K562 (cell line): ENCODE measurements at regions not wholly inside any gene's neighbourhood (a gene's known extent, or its start where the extent isn't known, plus 50 kb on each side); places are given as distances from the start of the nearest gene placed in this dataset.

Experiments
- ATAC-seq: fragments of 200-7000 bp; cut with Tn5 transposase; 3 replicates; pipeline ENCODE4 v1.9.1; 2020; ENCODE audit warnings: moderate library complexity
- BruUV-seq: library from RNA; stranded (reverse); fragments of 400-500 nt; replicated peaks from 2 replicates; lab custom pipeline; 2021; lab: Mats Ljungman, UMichigan
- CTCF ChIA-PET: fragments of 300-600 bp; formaldehyde crosslinking; extraction: SDS; loops from one replicate; lab custom pipeline; 2021; ENCODE audit warnings: low intra/inter-chr PET ratio; lab: Yijun Ruan, JAX
- POLR2A ChIA-PET: fragments of 300-600, 350-650 bp; sonication (Branson Sonifier 250); formaldehyde crosslinking; extraction: SDS; loops from one replicate; lab custom pipeline; 2021; ENCODE audit warnings: antibody characterized with exemption, inconsistent platforms; lab: Yijun Ruan, JAX
- DNase-seq, 4 experiments: peaks; one replicate each; pipeline versions ENCODE4 v3.0.0 to v3.0.0-alpha.2; 2011 to 2018; ENCODE audit warnings: low spot score in 3 of 4, mixed read lengths in 3 of 4; ENCODE audit errors: extremely low read depth in 1 of 4
- FAIRE-seq: peaks from 2 replicates; lab custom pipeline; 2011; peaks lifted over from hg19 to GRCh38; lab: Jason Lieb, UNC
- H2AFZ ChIP-seq: 2 replicates; pipeline ENCODE4 v1.6.0; 2011; ENCODE audit warnings: low read depth, low read length, control low read depth, inconsistent platforms
- H3K27ac ChIP-seq: fragments of 200-600 bp; 3 replicates; pipeline ENCODE4 v1.8.0; 2011; ENCODE audit warnings: low read depth, mild to moderate bottlenecking, control low read depth, inconsistent platforms, low read length, moderate library complexity, mixed read lengths; ENCODE audit errors: extremely low read depth
- H3K27me3 ChIP-seq, 2 experiments: fragments of 300-600 bp in 1 of 2; 2 replicates in 1 of 2; 3 replicates in 1 of 2; pipeline versions ENCODE4 v1.6.0 to v1.8.0; 2011; ENCODE audit warnings: inconsistent platforms in 2 of 2, low read length in 2 of 2, mild to moderate bottlenecking in 1 of 2, mixed read lengths in 1 of 2, moderate library complexity in 1 of 2; ENCODE audit not compliant: control insufficient read depth in 2 of 2, insufficient read depth in 2 of 2
- H3K36me3 ChIP-seq: fragments of 300-600 bp; 3 replicates; pipeline ENCODE4 v1.8.0; 2011; ENCODE audit warnings: mild to moderate bottlenecking, low read length, inconsistent platforms; ENCODE audit not compliant: control insufficient read depth, insufficient read depth
- H3K4me1 ChIP-seq, 2 experiments: fragments of 200-600 bp in 1 of 2; replicated peaks in 1 of 2; 2 replicates in 1 of 2; 3 replicates in 1 of 2; pipeline versions ENCODE4 v1.5.1 to v1.8.0; 2011; ENCODE audit warnings: inconsistent platforms in 2 of 2, low read length in 2 of 2, mild to moderate bottlenecking in 1 of 2, mixed read lengths in 1 of 2, moderate library complexity in 1 of 2; ENCODE audit not compliant: control insufficient read depth in 2 of 2, insufficient read depth in 2 of 2
- H3K4me2 ChIP-seq: 2 replicates; pipeline ENCODE4 v1.6.1; 2011; ENCODE audit warnings: low read length, control low read depth, inconsistent platforms, mixed read lengths; ENCODE audit not compliant: insufficient read depth
- H3K4me3 ChIP-seq: fragments of 200-600 bp; sonication (generic), shearing (Covaris generic); 2 replicates; pipeline ENCODE4 v1.5.1; 2016; ENCODE audit warnings: control low read depth, inconsistent platforms
- H3K79me2 ChIP-seq: fragments of 200-600 bp; 3 replicates; pipeline ENCODE4 v1.8.0; 2011; ENCODE audit warnings: low read length, inconsistent platforms; ENCODE audit not compliant: control insufficient read depth, insufficient read depth
- H3K9ac ChIP-seq, 2 experiments: 2 replicates each; pipeline versions ENCODE4 v1.6.0 to v1.6.1; 2011; ENCODE audit warnings: low read depth in 2 of 2, low read length in 2 of 2, control low read depth in 1 of 2, inconsistent platforms in 1 of 2, mild to moderate bottlenecking in 1 of 2, mixed read lengths in 1 of 2; ENCODE audit not compliant: insufficient read depth in 1 of 2
- H3K9me1 ChIP-seq: one replicate; pipeline ENCODE4 v1.6.0; 2011; ENCODE audit warnings: inconsistent platforms, mild to moderate bottlenecking, low read length, moderate library complexity; ENCODE audit not compliant: control insufficient read depth, insufficient read depth
- H3K9me3 ChIP-seq: replicated peaks from 2 replicates; pipeline ENCODE4 v1.5.1; 2011; ENCODE audit warnings: low read depth, low read length, inconsistent platforms; ENCODE audit not compliant: control insufficient read depth, insufficient read depth
- H4K20me1 ChIP-seq: replicated peaks from 2 replicates; pipeline ENCODE4 v1.6.1; 2011; ENCODE audit warnings: low read length, inconsistent platforms, mixed read lengths; ENCODE audit not compliant: control insufficient read depth, insufficient read depth
- BACH1 ChIP-seq: fragments of 200-800 bp; sonication (Bioruptor generic); IDR thresholded peaks from 2 replicates; pipeline ENCODE4 v1.6.1; 2016; ENCODE audit warnings: missing genetic modification characterization, missing compliant biosample characterization
- CCAR2 ChIP-seq: fragments of 200-400 bp; formaldehyde crosslinking; IDR thresholded peaks from 2 replicates; pipeline ENCODE4 v1.6.1; 2017; ENCODE audit warnings: mild to moderate bottlenecking, low read depth, low read length
- DEAF1 ChIP-seq: fragments of 450-650 bp; formaldehyde crosslinking; IDR thresholded peaks from 2 replicates; pipeline ENCODE4 v1.4.0; 2020; ENCODE audit warnings: mild to moderate bottlenecking, moderate library complexity
- ELF2 ChIP-seq: fragments of 250-450 bp; sonication (Bioruptor Pico); IDR thresholded peaks from 2 replicates; pipeline ENCODE4 v1.5.0; 2021; ENCODE audit warnings: mild to moderate bottlenecking
- FOXA3 ChIP-seq, 2 experiments: fragments of 450-650 bp in 1 of 2; sonication (generic) in 1 of 2; formaldehyde crosslinking; IDR thresholded peaks in 1 of 2; conservative IDR thresholded peaks in 1 of 2; 2 replicates each; pipeline versions ENCODE4 v1.4.0 to v1.8.0; 2020 to 2022; ENCODE audit warnings: mild to moderate bottlenecking in 2 of 2, missing genetic modification reagents in 1 of 2
- JUN ChIP-seq, 2 experiments: sonication (generic) in 1 of 2; formaldehyde crosslinking in 1 of 2; IDR thresholded peaks; 2 replicates each; pipeline versions ENCODE4 v1.6.1 to v1.8.0; 2012 to 2022; ENCODE audit warnings: borderline replicate concordance in 2 of 2, mild to moderate bottlenecking in 2 of 2, improper control_type of control experiment in 1 of 2, low read depth in 1 of 2, low read length in 1 of 2, missing genetic modification reagents in 1 of 2
- MAZ ChIP-seq, 2 experiments: fragments of 450-650 bp in 1 of 2; sonication (generic) in 1 of 2; formaldehyde crosslinking; IDR thresholded peaks in 1 of 2; conservative IDR thresholded peaks in 1 of 2; 2 replicates each; pipeline versions ENCODE4 v1.4.0 to v1.5.0; 2020; ENCODE audit warnings: mild to moderate bottlenecking in 1 of 2, missing genetic modification reagents in 1 of 2
- NRF1 ChIP-seq, 2 experiments: fragments of 450-650 bp; IDR thresholded peaks in 1 of 2; conservative IDR thresholded peaks in 1 of 2; 2 replicates each; pipeline ENCODE4 v1.6.1; 2014; ENCODE audit warnings: mild to moderate bottlenecking in 2 of 2
- PYGO2 ChIP-seq: fragments of 450-650 bp; IDR thresholded peaks from 2 replicates; pipeline ENCODE4 v1.6.1; 2016; ENCODE audit warnings: mild to moderate bottlenecking, missing genetic modification characterization, moderate library complexity, missing compliant biosample characterization
- RUNX1 ChIP-seq: sonication (generic); IDR thresholded peaks from 2 replicates; pipeline ENCODE4 v1.6.1; 2016; ENCODE audit warnings: antibody characterized with exemption, low read depth
- ZFP1 ChIP-seq: fragments of 450-650 bp; formaldehyde crosslinking; IDR thresholded peaks from 2 replicates; pipeline ENCODE4 v1.4.0; 2020; ENCODE audit warnings: mild to moderate bottlenecking, mixed read lengths
- ZNF586 ChIP-seq: fragments of 450-650 bp; formaldehyde crosslinking; conservative IDR thresholded peaks from 2 replicates; pipeline ENCODE4 v1.4.0; 2020; ENCODE audit warnings: mild to moderate bottlenecking, moderate library complexity
- ZNF695 ChIP-seq: fragments of 450-650 bp; formaldehyde crosslinking; IDR thresholded peaks from 2 replicates; pipeline ENCODE4 v1.4.0; 2020; ENCODE audit warnings: mild to moderate bottlenecking, moderate library complexity
- WGBS: fragments of 100-300 bp; shearing (Covaris generic); methylation state at CpG from one replicate; pipeline ENCODE4 v1.1.6; 2016; ENCODE audit warnings: low coverage, mixed read lengths; ENCODE audit not compliant: insufficient coverage; ENCODE audit errors: missing lambda C conversion rate; 5-methylcytosine and 5-hydroxymethylcytosine counted together
- in situ Hi-C: fragments of 300-500 bp; cut with MboI; formaldehyde crosslinking; loops from 4 replicates; pipeline ENCODE4 v1.15.0; 2018; ENCODE audit warnings: inconsistent platforms, mixed read lengths
- intact Hi-C: fragments of 100-400 bp; cut with micrococcal nuclease; formaldehyde crosslinking; loops from 2 replicates; pipeline ENCODE4 v1.14.2; 2022

DNA sequence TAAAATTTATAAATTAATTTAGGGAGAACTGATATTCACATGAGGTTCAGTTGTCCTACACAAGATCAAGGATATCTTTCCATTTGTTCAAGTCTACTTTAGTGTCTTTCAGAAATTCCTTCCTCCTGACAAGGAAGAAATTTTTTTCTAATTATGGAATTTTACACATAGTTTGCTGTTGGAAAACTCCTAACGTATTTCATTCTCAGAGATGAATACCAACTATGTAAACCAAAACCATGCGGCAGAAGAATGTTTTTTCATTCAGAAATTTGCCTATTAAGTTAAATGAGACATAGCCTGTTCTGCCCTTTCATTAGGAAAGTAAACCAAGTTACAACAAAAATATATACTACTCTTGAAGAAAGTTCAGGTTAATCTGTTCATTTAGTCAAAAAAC, 111.2 kb upstream of the PRDM1 start:
- H3K27me3 ChIP-seq = peaks cover 2 to 3% of the 10 kb centered on the region in 2 experiments; a peak in 1 of 5 replicates
- no peaks in the 10 kb centered on the region for H3K4me1 ChIP-seq
- POLR2A ChIA-PET = no interaction called here
- no peaks in the 10 kb centered on the region for H3K9me1 ChIP-seq
- no peaks in the 10 kb centered on the region; the same call in 1 of the 2 replicates for H3K9me3 ChIP-seq
- 0% methylated on average over 2 of the region's 2 CpGs for WGBS
- no peaks in the 10 kb centered on the region for H3K79me2 ChIP-seq
- intact Hi-C loops (no loop called here), in situ Hi-C loops (no loop called here)
- H3K9ac ChIP-seq = no peak overlapping the region
- no peak for FAIRE-seq
- no peak for DNase-seq
- no peaks in the 10 kb centered on the region for H3K36me3 ChIP-seq
- no TSS peak for BruUV-seq
- no peak for TF ChIP-seq JUN (IDR thresholded peaks at IDR 0.05; ENCODE audit: borderline replicate concordance, low read depth, low read length)
- no peak for TF ChIP-seq JUN (CRISPR knock-in tag; IDR thresholded peaks at IDR 0.05; ENCODE audit: borderline replicate concordance)
- TF ChIP-seq CCAR2 = no peak
- TF ChIP-seq ELF2 = no peak
- TF ChIP-seq ZNF586 (CRISPR knock-in tag) = no peak
- no peak for TF ChIP-seq RUNX1
- TF ChIP-seq FOXA3 (CRISPR knock-in tag; conservative IDR thresholded peaks at IDR 0.05 in 1 of 2, IDR thresholded peaks at IDR 0.05 in 1 of 2) = no peak
- TF ChIP-seq NRF1 (conservative IDR thresholded peaks at IDR 0.05 in 1 of 2, IDR thresholded peaks at IDR 0.05 in 1 of 2) = no peak
- TF ChIP-seq MAZ (CRISPR knock-in tag; conservative IDR thresholded peaks at IDR 0.05 in 1 of 2, IDR thresholded peaks at IDR 0.05 in 1 of 2) = no peak
- TF ChIP-seq DEAF1 = no peak
- no peak for TF ChIP-seq ZFP1 (CRISPR knock-in tag)
- TF ChIP-seq ZNF695 (CRISPR knock-in tag) = no peak
- no peak for TF ChIP-seq PYGO2
- no peak for TF ChIP-seq BACH1
- TF ChIP-seq, all 486 proteins: peak for 0
- Histone ChIP-seq H4K20me1 (no peaks in the 10 kb centered on the region), H3K4me2 (no peak overlapping the region), H2AFZ (no peak overlapping the region), H3K4me3 (no peak overlapping the region), H3K27ac (no peak overlapping the region)
- ATAC-seq = no peak
- CTCF ChIA-PET = no interaction called here
